Uterus (tissue), 3 donors: ENCODE measurements at regions not wholly inside any gene's neighbourhood (a gene's known extent, or its start where the extent isn't known, plus 50 kb on each side); places are given as distances from the start of the nearest gene placed in this dataset.

Source experiments
- DNase-seq, 2 donors: peaks; one replicate each; pipeline ENCODE4 v3.0.0-alpha.2; 2019 to 2020
- H3K27ac ChIP-seq, 2 donors: fragments of 200-600 bp; sonication (generic); 1 replicate in 1 of 2; 2 replicates in 1 of 2; pipeline ENCODE4 v1.5.1; 2016 to 2018
- H3K27me3 ChIP-seq, 2 donors: fragments of 200-600 bp; sonication (generic); one replicate each; pipeline ENCODE4 v1.5.1; 2018 to 2019; ENCODE audit warnings: control low read depth in 1 of 2
- H3K36me3 ChIP-seq, 2 donors: fragments of 200-600 bp; sonication (generic); one replicate each; pipeline ENCODE4 v1.5.1; 2019; ENCODE audit warnings: control low read depth in 1 of 2
- H3K4me1 ChIP-seq, 2 donors: fragments of 200-600 bp; sonication (generic); one replicate each; pipeline ENCODE4 v1.5.1; 2018 to 2019; ENCODE audit warnings: control low read depth in 1 of 2
- H3K4me3 ChIP-seq, 2 donors: fragments of 200-600 bp; sonication (generic); 1 replicate in 1 of 2; 2 replicates in 1 of 2; pipeline ENCODE4 v1.5.1; 2018 to 2019; ENCODE audit warnings: mild to moderate bottlenecking in 1 of 2
- H3K9me3 ChIP-seq, 2 donors: fragments of 200-600 bp; sonication (generic); one replicate each; pipeline ENCODE4 v1.5.1; 2019; ENCODE audit warnings: control low read depth in 1 of 2
- POLR2A ChIP-seq, 2 donors: fragments of 450-650 bp; IDR thresholded peaks; one replicate each; pipeline ENCODE4 v1.6.1; 2016; ENCODE audit warnings: antibody characterized with exemption in 2 of 2, mild to moderate bottlenecking in 1 of 2, moderate library complexity in 1 of 2
- intact Hi-C: fragments of 100-400 bp; cut with DNase I; formaldehyde crosslinking; loops from one replicate; pipeline ENCODE4 v1.15.1; 2023; ENCODE audit warnings: low total_unique reads
- TF ChIP-seq, protein P1 (sequence below), 4 experiments: fragments of 200-600 bp in 2 of 4; fragments of 450-650 bp in 2 of 4; sonication (generic) in 2 of 4; IDR thresholded peaks; one replicate each; pipeline ENCODE4 v1.5.1; 2016 to 2019; ENCODE audit warnings: antibody characterized with exemption in 4 of 4, mild to moderate bottlenecking in 2 of 4, moderate library complexity in 1 of 4
- donor health status: DM: yes; HTN: yes; CAD: no.

DNA sequence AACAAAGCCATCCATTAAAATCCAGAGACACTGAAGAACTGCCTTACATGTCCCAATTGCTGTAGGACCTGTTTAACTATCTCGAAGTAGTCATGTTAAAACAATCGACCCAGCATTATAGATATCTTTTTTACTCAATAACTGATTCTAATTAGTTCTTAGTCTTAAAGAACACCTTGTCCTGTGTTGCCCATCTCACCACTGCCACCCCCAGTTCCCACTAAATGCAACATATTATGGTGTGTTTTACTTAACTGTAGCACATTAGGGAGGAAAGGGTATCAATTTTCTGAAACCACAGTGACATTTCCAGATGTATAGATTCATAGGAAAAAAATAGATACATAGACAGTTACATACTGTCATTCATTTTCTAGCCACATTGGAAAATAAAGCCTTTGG is 221.2 kb downstream of the MEF2C start:
- peaks cover 17 to 59% of the 10 kb centered on the region in 2 donors for H3K27me3 ChIP-seq
- H3K4me1 ChIP-seq: no peaks in the 10 kb centered on the region
- intact Hi-C loops: no loop called here
- no peaks in the 10 kb centered on the region for H3K36me3 ChIP-seq
- TF ChIP-seq, protein P1, sequence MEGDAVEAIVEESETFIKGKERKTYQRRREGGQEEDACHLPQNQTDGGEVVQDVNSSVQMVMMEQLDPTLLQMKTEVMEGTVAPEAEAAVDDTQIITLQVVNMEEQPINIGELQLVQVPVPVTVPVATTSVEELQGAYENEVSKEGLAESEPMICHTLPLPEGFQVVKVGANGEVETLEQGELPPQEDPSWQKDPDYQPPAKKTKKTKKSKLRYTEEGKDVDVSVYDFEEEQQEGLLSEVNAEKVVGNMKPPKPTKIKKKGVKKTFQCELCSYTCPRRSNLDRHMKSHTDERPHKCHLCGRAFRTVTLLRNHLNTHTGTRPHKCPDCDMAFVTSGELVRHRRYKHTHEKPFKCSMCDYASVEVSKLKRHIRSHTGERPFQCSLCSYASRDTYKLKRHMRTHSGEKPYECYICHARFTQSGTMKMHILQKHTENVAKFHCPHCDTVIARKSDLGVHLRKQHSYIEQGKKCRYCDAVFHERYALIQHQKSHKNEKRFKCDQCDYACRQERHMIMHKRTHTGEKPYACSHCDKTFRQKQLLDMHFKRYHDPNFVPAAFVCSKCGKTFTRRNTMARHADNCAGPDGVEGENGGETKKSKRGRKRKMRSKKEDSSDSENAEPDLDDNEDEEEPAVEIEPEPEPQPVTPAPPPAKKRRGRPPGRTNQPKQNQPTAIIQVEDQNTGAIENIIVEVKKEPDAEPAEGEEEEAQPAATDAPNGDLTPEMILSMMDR (IDR thresholded peaks at IDR 0.05): no peak
- TF ChIP-seq POLR2A (IDR thresholded peaks at IDR 0.05): no peak
- DNase-seq: no peak
- H3K27ac ChIP-seq: peak overlapping the region in 1 of 2 donors; percentile 50
- no peaks in the 10 kb centered on the region for H3K9me3 ChIP-seq
- no peak overlapping the region for H3K4me3 ChIP-seq

DNA sequence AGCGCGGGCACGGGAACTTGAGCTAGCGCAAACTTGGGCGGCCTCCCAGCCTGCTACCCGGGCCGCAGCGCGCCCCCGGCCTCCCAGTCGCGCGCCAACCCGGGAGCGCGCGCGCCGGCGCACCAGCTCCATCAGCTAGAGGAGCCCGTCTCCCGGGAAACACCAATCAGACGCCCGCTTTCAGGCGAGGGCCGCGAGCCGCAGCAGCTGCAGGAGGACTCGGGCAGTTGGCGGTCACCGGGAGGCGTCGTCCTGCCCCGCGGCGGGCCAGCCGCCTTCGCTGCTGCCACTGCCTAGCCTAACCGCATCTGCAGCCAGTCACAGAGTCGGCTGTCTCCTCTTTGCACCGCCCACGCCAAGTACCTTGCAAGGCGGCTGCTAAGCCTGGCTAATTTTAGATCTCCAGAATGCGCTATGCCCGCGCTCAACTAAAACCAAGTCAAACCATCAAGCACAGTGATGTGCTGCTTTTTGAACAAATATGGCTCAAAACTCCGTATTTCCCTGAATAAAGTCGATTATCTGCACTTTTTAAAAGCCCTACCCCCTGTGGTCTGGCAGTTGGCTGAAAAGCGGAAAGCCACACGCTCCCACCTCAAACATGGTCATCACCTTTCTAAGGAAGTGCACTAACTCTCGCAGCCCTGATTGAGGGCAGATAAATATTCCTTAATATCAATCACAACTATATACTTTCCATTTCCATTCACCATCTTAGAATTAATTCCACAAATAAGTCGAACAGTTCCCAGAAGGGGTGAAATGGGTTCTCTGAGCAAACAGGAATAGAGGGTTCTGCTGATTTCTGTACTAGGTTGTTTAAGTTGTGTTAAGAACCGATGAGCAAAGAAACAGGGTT is 221.8 kb downstream of the MEF2C start:
- H3K4me1 ChIP-seq: no peaks in the 10 kb centered on the region
- H3K36me3 ChIP-seq: no peaks in the 10 kb centered on the region
- TF ChIP-seq, protein P1 (IDR thresholded peaks at IDR 0.05): no peak
- peak; percentile 32 to 49 for TF ChIP-seq POLR2A (IDR thresholded peaks at IDR 0.05)
- peak overlapping the region; percentile 0 to 36 for H3K4me3 ChIP-seq
- no peaks in the 10 kb centered on the region for H3K9me3 ChIP-seq
- H3K27me3 ChIP-seq: peaks cover 17 to 63% of the 10 kb centered on the region in 2 donors
- H3K27ac ChIP-seq: peak overlapping the region in 1 of 2 donors; percentile 50
- DNase-seq: peak; percentile 38 to 39
- intact Hi-C loops: no loop called here

- peak overlapping the region in 1 of 2 donors; percentile 36 for H3K4me3 ChIP-seq
- no peaks in the 10 kb centered on the region for H3K9me3 ChIP-seq
- no peaks in the 10 kb centered on the region for H3K4me1 ChIP-seq
- H3K27me3 ChIP-seq: peaks cover 17 to 57% of the 10 kb centered on the region in 2 donors
- DNase-seq: no peak
- H3K36me3 ChIP-seq: no peaks in the 10 kb centered on the region
- intact Hi-C loops: no loop called here
- no peak overlapping the region for H3K27ac ChIP-seq
- no peak for TF ChIP-seq POLR2A (IDR thresholded peaks at IDR 0.05)
- TF ChIP-seq, protein P1 (IDR thresholded peaks at IDR 0.05): no peak
Measured at GRCh38 chr5:88660264-88660946, 222.6 kb downstream of the MEF2C start.

DNA sequence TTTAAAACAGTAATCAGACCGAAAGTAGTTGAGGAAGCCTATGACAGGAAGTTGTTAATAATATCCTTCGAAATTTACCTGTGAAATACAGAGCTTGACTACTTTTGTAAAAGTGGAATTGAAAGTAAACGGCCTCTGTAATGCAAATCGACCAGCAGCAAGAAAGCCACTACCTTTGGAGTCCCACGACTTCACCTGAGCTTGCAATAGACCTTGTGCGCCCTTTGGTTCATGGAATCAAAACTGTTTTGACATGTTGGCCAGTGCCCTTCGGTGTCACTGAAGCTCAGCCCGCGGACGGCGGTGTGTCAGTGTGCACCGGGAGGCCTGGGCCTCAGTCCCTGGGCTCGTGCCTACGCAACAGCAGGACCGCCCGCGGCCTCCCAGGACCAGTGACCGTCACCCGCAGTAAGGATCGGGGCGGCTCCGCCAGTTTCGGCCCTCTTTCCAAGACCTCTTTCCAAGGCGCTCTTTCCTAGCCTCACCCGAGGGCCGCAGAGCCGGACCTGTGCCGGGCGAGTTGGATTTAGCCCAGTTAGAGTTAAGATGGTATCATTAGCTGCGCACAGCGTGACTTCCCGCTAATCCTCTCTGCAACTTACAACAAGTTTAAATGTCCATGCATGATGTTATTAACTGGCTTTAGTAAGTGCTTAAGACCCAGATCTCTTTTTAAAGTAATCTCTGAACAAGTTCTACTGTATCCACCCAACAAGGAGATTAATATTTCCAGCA is 223.3 kb downstream of the MEF2C start:
- no peak for DNase-seq
- Histone ChIP-seq H3K36me3 (no peaks in the 10 kb centered on the region), H3K4me1 (no peaks in the 10 kb centered on the region), H3K27me3 (peaks cover 17 to 50% of the 10 kb centered on the region in 2 donors), H3K4me3 (no peak overlapping the region), H3K9me3 (no peaks in the 10 kb centered on the region), H3K27ac (no peak overlapping the region)
- intact Hi-C loops: no loop called here
- TF ChIP-seq, protein P1 (IDR thresholded peaks at IDR 0.05): no peak
- no peak for TF ChIP-seq POLR2A (IDR thresholded peaks at IDR 0.05)
